Trophoblast cell (in vitro differentiated cells and primary cell): ENCODE measurements at regions not wholly inside any gene's neighbourhood (a gene's known extent, or its start where the extent isn't known, plus 50 kb on each side); places are given as distances from the start of the nearest gene placed in this dataset.

Experiments used
- DNase-seq, 2 donors: peaks; one replicate each; pipeline ENCODE4 v3.0.0-alpha.2; 2016
- H2AFZ ChIP-seq: 2 replicates; pipeline ENCODE4 v1.6.1; 2013; ENCODE audit warnings: low read length, moderate library complexity, mild to moderate bottlenecking; ENCODE audit not compliant: insufficient read depth, poor library complexity
- H2AK5ac ChIP-seq: 2 replicates; pipeline ENCODE4 v1.6.1; 2013; ENCODE audit warnings: mild to moderate bottlenecking, low read length
- H2BK120ac ChIP-seq: 2 replicates; pipeline ENCODE4 v1.6.1; 2013; ENCODE audit warnings: low read length, mild to moderate bottlenecking, moderate library complexity; ENCODE audit not compliant: insufficient read depth, poor library complexity
- H2BK12ac ChIP-seq: 2 replicates; pipeline ENCODE4 v1.6.1; 2013; ENCODE audit warnings: mild to moderate bottlenecking, low read length, moderate library complexity
- H2BK5ac ChIP-seq: 2 replicates; pipeline ENCODE4 v1.6.1; 2013; ENCODE audit warnings: low read length, low read depth, moderate library complexity, mild to moderate bottlenecking; ENCODE audit not compliant: poor library complexity
- H3K14ac ChIP-seq: 2 replicates; pipeline ENCODE4 v1.6.1; 2013; ENCODE audit warnings: mild to moderate bottlenecking, low read length
- H3K18ac ChIP-seq: 2 replicates; pipeline ENCODE4 v1.6.1; 2013; ENCODE audit warnings: mild to moderate bottlenecking, low read length
- H3K23ac ChIP-seq: 2 replicates; pipeline ENCODE4 v1.6.1; 2013; ENCODE audit warnings: low read length
- H3K27ac ChIP-seq: 2 replicates; pipeline ENCODE4 v1.5.1; 2013; ENCODE audit warnings: low read depth, mild to moderate bottlenecking, inconsistent platforms, low read length, moderate library complexity
- H3K27me3 ChIP-seq: 2 replicates; pipeline ENCODE4 v1.6.1; 2013; ENCODE audit warnings: inconsistent platforms, mild to moderate bottlenecking, low read length, moderate library complexity; ENCODE audit not compliant: insufficient read depth
- H3K36me3 ChIP-seq, 2 experiments: 1 replicate in 1 of 2; 2 replicates in 1 of 2; pipeline ENCODE4 v1.6.1; 2013; ENCODE audit warnings: low read length in 2 of 2, mild to moderate bottlenecking in 2 of 2, moderate library complexity in 1 of 2; ENCODE audit not compliant: insufficient read depth in 2 of 2, control insufficient read depth in 1 of 2
- H3K4ac ChIP-seq: 2 replicates; pipeline ENCODE4 v1.6.1; 2013; ENCODE audit warnings: low read depth, mild to moderate bottlenecking, low read length, moderate library complexity
- H3K4me1 ChIP-seq, 2 experiments: 1 replicate in 1 of 2; 2 replicates in 1 of 2; pipeline ENCODE4 v1.6.1; 2013; ENCODE audit warnings: low read length in 2 of 2, mild to moderate bottlenecking in 2 of 2, moderate library complexity in 1 of 2; ENCODE audit not compliant: insufficient read depth in 2 of 2, control insufficient read depth in 1 of 2
- H3K4me2 ChIP-seq: 2 replicates; pipeline ENCODE4 v1.6.1; 2013; ENCODE audit warnings: inconsistent platforms, mild to moderate bottlenecking, low read length, moderate library complexity
- H3K4me3 ChIP-seq: 2 replicates; pipeline ENCODE4 v1.5.1; 2013; ENCODE audit warnings: mild to moderate bottlenecking, low read depth, low read length, inconsistent platforms
- H3K79me1 ChIP-seq: one replicate; pipeline ENCODE4 v1.6.1; 2013; ENCODE audit warnings: low read length
- H3K79me2 ChIP-seq: 2 replicates; pipeline ENCODE4 v1.6.1; 2013; ENCODE audit warnings: low read length, mild to moderate bottlenecking; ENCODE audit not compliant: control insufficient read depth, insufficient read depth, poor library complexity
- H3K9ac ChIP-seq: 2 replicates; pipeline ENCODE4 v1.6.1; 2013; ENCODE audit warnings: mild to moderate bottlenecking, low read length
- H3K9me3 ChIP-seq: 2 replicates; pipeline ENCODE4 v1.6.1; 2013; ENCODE audit warnings: low read depth, mild to moderate bottlenecking, control low read depth, inconsistent platforms, low read length; ENCODE audit not compliant: insufficient read depth
- H4K12ac ChIP-seq: 2 replicates; pipeline ENCODE4 v1.6.1; 2013; ENCODE audit warnings: low read depth, mild to moderate bottlenecking, low read length, moderate library complexity
- H4K8ac ChIP-seq: 2 replicates; pipeline ENCODE4 v1.6.1; 2013; ENCODE audit warnings: low read depth, mild to moderate bottlenecking, low read length, moderate library complexity
- H4K91ac ChIP-seq: one replicate; pipeline ENCODE4 v1.6.1; 2013; ENCODE audit warnings: low read depth, mild to moderate bottlenecking, low read length, moderate library complexity
- WGBS: extraction: QIAGEN DNeasy Blood & Tissue Kit; methylation state at CpG from one replicate; pipeline ENCODE4 v1.1.7; 2013; ENCODE audit warnings: missing lambda C conversion rate; ENCODE audit not compliant: insufficient read length, insufficient coverage; ENCODE audit errors: extremely low coverage; 5-methylcytosine and 5-hydroxymethylcytosine counted together

GRCh38 chr9:91085517-91086291, 276.0 kb downstream of the AUH start:
- H3K4me2 ChIP-seq = no peak overlapping the region
- H3K4me1 ChIP-seq = no peaks in the 10 kb centered on the region
- no peak overlapping the region for H4K8ac ChIP-seq
- no CpG with 5 or more reads among the region's 2 CpGs for WGBS
- H3K9me3 ChIP-seq = no peaks in the 10 kb centered on the region
- H3K14ac ChIP-seq = no peak overlapping the region
- H3K79me1 ChIP-seq = no peaks in the 10 kb centered on the region
- H2AFZ ChIP-seq = no peak overlapping the region
- no peak overlapping the region for H3K4ac ChIP-seq
- DNase-seq = peak; percentile 30 to 73
- no peak overlapping the region for H2AK5ac ChIP-seq
- no peak overlapping the region for H4K12ac ChIP-seq
- H3K36me3 ChIP-seq = no peaks in the 10 kb centered on the region
- no peak overlapping the region for H4K91ac ChIP-seq
- H3K18ac ChIP-seq = no peak overlapping the region
- H3K27ac ChIP-seq = no peak overlapping the region
- H3K27me3 ChIP-seq = no peaks in the 10 kb centered on the region
- H2BK5ac ChIP-seq = no peak overlapping the region
- no peak overlapping the region for H3K23ac ChIP-seq
- H2BK12ac ChIP-seq = no peak overlapping the region
- H3K9ac ChIP-seq = no peak overlapping the region
- H3K79me2 ChIP-seq = no peaks in the 10 kb centered on the region
- H2BK120ac ChIP-seq = no peak overlapping the region
- no peak overlapping the region for H3K4me3 ChIP-seq

- Histone ChIP-seq H3K79me2 (no peaks in the 10 kb centered on the region), H3K4me2 (no peak overlapping the region), H3K4ac (no peak overlapping the region), H3K4me1 (no peaks in the 10 kb centered on the region), H3K23ac (no peak overlapping the region), H3K14ac (no peak overlapping the region), H3K18ac (no peak overlapping the region), H3K4me3 (no peak overlapping the region), H2AFZ (no peak overlapping the region), H4K12ac (no peak overlapping the region), H3K79me1 (no peaks in the 10 kb centered on the region), H2BK12ac (no peak overlapping the region), H3K27me3 (no peaks in the 10 kb centered on the region), H4K91ac (no peak overlapping the region), H2BK120ac (no peak overlapping the region), H3K36me3 (no peaks in the 10 kb centered on the region), H3K27ac (no peak overlapping the region), H3K9me3 (no peaks in the 10 kb centered on the region), H4K8ac (no peak overlapping the region), H2BK5ac (no peak overlapping the region), H2AK5ac (no peak overlapping the region), H3K9ac (no peak overlapping the region)
- DNase-seq = no peak
Measured at GRCh38 chr9:91086657-91087461, 274.9 kb downstream of the AUH start.

GRCh38 chr9:91087462-91087759, 274.3 kb downstream of the AUH start:
- Histone ChIP-seq H3K9ac (no peak overlapping the region), H3K36me3 (no peaks in the 10 kb centered on the region), H3K4ac (no peak overlapping the region), H3K27ac (no peak overlapping the region), H3K14ac (no peak overlapping the region), H2AFZ (no peak overlapping the region), H2BK12ac (no peak overlapping the region), H3K27me3 (no peaks in the 10 kb centered on the region), H3K79me1 (no peaks in the 10 kb centered on the region), H3K18ac (no peak overlapping the region), H3K4me1 (no peaks in the 10 kb centered on the region), H3K4me2 (no peak overlapping the region), H2BK120ac (no peak overlapping the region), H3K23ac (no peak overlapping the region), H4K91ac (no peak overlapping the region), H3K4me3 (no peak overlapping the region), H2BK5ac (no peak overlapping the region), H3K79me2 (no peaks in the 10 kb centered on the region), H2AK5ac (no peak overlapping the region), H4K12ac (no peak overlapping the region), H4K8ac (no peak overlapping the region), H3K9me3 (no peaks in the 10 kb centered on the region)
- DNase-seq = peak in 1 of 2 donors; percentile 33

- Histone ChIP-seq H3K4me3 (no peak overlapping the region), H3K9ac (no peak overlapping the region), H3K4me2 (no peak overlapping the region), H3K27me3 (no peaks in the 10 kb centered on the region), H2AFZ (no peak overlapping the region), H3K36me3 (no peaks in the 10 kb centered on the region), H2AK5ac (no peak overlapping the region), H4K8ac (no peak overlapping the region), H3K79me2 (no peaks in the 10 kb centered on the region), H2BK120ac (no peak overlapping the region), H3K18ac (no peak overlapping the region), H2BK12ac (no peak overlapping the region), H3K23ac (no peak overlapping the region), H3K79me1 (no peaks in the 10 kb centered on the region), H3K4ac (no peak overlapping the region), H2BK5ac (no peak overlapping the region), H3K9me3 (no peaks in the 10 kb centered on the region), H3K27ac (no peak overlapping the region), H4K12ac (no peak overlapping the region), H3K14ac (no peak overlapping the region), H4K91ac (no peak overlapping the region), H3K4me1 (no peaks in the 10 kb centered on the region)
- WGBS = no CpG with 5 or more reads among the region's 6 CpGs
- peak in 1 of 2 donors; percentile 20 for DNase-seq
Measured at GRCh38 chr9:91089405-91090129, 272.2 kb downstream of the AUH start.
